ENCODE measurements at regions not wholly inside any gene's neighbourhood (a gene's known extent, or its start where the extent isn't known, plus 50 kb on each side); places are given as distances from the start of the nearest gene placed in this dataset.

DNA sequence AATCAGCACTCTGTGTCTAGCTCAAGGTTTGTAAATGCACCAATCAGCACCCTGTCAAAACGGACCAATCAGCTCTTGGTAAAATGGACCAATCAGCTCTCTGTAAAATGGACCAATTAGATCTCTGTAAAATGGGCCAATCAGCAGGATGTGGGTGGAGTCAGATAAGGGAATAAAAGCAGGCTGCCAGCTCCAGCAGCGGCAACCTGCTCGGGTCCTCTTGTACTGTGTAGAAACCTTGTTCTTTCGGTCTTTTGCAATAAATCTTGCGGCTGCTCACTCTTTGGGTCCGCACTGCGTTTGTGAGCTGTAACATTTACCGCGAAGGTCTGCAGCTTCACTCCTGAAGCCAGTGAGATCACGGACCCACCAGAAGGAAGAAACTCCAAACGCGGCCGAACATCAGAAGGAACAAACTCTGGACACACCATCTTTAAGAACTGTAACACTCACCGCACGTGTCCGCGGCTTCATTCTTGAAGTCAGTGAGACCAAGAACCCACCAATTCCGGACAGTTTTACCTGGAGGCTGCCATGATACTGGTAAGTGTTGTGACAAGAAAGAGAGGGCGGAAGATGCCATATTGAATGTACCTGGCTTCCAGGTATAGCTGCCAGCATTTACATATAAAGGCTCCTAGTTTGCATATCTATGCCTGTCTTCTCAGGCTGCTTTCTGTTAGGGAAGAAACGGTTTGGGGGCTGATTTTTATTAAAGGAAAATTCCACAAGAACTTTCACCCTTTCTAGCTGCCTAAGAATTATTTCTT, 758.5 kb upstream of the CTNND2 start:
- no peak for TF ChIP-seq CTCF (IDR thresholded peaks at IDR 0.05)
- no peak for TF ChIP-seq POLR2A (IDR thresholded peaks at IDR 0.05)
